Activated CD4-positive, alpha-beta T cell treated with anti-CD3 and anti-CD28 coated beads for 48 hours (primary cell): ENCODE measurements at regions not wholly inside any gene's neighbourhood (a gene's known extent, or its start where the extent isn't known, plus 50 kb on each side); places are given as distances from the start of the nearest gene placed in this dataset.

Source experiments
- DNase-seq: peaks from one replicate; pipeline ENCODE4 v3.0.0-alpha.2; 2020

DNA sequence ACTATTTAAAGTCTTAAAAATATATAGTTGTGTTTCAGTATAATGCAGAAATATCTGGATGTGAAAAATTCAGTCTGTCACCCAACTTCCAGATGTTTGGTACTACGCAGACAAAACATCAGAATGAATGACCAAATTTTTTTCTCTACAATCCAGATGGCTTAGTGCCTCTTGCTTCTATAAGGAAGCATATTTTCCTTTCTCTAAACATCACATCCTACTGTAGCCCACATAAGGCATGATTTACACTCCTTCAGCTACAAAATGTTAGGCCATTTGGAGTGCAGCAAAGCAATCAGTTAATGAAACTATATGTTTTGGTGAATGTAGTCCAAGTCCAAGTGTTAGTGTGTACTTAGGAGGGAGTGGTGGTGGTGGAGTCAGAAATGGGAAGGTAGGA, 162.9 kb upstream of the SIX2 start:
- DNase-seq, result no peak

DNA sequence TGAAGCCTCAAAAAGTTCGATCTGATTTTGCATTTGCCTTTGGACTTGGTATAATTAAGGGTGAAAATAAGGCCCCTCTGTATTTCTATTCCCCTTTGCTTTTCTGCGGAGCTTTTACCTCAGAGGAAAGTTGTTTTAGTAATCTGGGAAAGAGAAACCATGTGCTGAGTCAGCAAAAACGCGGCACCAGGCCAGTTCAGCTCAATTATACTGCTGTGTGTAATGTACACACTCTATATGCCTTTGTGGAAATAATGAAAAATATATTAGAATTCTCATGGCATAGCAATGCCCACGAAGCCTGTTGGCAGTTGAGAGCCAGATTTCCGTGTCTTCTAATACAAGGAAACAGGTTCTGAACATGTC, 161.9 kb upstream of the SIX2 start:
- no peak for DNase-seq

DNA sequence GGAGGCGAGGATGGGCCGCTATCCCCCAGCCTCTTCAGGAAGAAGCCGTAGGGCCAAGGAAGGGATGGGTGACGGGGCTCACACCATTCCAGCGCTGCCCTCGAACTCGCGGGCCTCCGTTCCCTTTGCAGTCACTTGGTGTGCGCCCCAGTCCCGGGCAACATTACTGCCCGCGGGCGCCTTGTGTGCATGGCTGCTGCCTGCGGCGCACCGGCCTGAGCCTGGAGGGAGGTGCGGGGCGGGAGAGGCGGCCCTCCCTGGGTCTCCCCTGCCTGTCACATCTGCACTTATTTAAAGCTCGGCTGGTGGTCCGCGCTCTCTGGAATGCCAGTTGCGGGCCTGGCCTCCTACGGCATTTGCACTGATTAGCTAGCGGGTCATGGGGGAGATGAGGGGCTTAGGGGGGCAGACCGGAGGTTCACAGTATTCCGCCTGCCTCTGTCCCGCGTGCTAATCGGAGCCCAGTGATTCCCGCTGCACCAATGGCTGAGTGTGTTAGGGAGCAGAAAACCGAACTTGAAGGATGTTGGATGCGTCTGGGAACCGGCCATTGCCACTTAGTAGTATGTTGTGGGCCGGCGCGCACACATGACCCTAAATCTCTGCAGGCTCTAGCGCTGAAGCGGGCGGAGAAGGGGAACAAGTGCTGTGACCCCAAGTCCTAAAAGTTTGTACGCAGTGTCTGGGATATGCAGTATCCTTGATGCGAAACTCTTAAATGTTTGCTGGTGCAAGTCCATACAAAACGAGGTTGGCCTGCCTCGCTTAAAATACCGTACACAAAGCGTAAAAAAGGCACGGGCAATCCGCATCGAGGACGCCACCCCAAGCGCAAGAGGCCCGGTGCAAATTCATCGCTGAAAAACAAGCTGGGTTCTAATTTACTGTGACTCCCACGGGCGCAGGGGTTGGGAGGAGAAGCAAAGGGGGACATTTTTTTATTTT, 161.2 kb upstream of the SIX2 start:
- peak; percentile 3 for DNase-seq

DNA sequence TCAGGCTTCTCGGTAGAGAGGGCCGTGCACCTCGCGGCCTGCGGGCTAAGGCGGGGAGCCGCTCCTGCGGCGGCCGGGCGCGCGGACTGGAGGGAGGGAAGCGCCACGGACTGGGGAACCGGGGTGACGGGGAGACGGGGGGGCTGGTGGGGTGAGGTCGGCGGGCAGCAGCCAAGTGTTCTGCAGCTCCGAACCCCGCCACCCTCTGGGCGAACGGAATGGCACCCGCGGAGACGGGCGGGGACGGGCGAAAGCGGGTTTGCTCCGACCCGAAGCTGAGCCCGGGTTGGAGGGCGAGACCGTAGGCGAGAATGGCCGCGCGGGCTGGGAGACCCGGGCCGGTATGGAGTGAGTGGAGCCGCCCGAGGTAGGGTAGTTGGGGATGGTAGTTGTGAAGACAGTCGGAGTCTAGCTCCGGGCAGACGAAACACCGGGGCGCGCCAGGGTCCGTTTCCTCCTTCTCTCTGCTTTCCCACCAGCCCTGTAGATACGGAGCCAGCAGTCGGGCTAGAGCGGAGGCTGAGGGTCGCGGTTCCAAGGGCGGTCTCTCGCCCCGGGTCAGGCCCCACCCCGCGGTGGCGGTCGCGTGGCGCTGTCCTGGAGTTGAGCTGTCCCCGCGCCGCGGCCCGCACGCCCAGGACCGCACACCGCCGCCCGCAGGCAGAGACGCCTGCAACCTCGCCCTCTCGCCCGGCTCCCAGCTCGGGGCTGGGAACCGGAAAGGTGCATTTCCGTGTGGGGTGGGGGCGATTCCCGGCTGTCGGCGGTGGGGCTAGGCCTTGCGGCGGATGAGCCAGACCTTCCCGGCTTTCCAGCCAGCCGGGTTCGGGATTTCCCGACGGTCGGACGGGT, 160.3 kb upstream of the SIX2 start:
- peak; percentile 17 for DNase-seq

DNA sequence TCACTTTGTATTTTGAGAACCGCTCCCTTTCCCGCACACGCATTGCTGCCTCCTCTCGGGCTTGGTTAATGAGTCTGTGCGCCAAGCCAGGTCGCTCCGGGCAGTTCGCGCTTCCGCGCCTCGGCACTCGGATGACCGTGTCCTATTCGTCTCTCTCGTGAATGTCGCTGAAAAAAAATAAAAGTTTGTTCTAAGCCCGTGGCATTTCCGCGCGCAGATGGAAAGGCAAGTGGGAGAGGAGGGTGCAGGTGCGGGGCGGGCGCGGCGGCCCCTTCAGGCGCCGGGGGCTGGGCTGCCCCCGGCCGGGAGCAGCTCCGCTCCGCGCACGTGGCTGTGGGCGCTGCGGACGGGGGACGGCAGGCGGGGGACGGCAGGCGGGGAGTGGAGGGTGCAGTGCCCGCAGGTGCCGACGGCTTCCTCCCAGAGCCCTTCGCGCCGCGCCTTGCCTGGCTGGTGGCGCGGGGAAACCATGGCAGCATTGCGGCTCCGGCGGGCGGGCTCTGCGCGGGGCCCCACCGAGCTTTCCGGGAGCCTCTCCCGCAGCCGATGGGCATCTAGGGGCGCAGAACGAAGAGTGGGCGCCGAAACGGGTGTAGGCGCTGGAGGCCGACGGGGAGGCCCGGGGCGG, 159.6 kb upstream of the SIX2 start:
- DNase-seq, result peak; percentile 27

DNA sequence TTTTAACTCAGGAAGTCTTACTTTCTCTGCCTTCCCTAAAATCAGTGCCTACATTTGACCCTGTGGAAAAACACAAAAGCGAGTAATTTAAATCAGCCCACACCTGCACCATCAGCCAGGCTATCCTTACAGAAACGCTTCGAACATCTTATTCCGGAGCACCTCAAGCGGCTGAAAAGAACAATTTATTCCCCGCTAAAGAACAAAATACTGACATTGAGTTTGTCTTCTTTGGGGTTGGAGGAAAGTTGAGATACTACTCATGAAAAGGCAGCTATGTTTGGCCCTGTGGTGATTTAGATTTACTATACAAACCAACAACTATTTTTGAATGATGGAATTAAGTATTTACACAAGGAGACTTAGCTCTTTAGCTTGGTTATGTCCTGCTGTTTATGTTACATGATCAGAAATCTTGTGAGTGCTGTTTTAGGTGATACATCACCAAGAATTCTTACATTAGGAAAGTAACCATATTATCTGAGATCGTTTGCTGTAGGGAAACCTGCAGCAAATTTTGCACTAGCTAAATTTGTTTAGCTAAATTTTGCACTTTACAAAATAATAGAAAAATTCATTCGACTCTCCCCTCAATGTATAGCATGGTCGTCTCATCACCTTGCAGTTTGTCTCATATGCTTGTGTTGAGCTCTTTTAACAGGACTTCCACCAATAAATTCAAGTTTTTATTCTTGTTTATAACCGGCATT, 158.8 kb upstream of the SIX2 start:
- no peak for DNase-seq

DNA sequence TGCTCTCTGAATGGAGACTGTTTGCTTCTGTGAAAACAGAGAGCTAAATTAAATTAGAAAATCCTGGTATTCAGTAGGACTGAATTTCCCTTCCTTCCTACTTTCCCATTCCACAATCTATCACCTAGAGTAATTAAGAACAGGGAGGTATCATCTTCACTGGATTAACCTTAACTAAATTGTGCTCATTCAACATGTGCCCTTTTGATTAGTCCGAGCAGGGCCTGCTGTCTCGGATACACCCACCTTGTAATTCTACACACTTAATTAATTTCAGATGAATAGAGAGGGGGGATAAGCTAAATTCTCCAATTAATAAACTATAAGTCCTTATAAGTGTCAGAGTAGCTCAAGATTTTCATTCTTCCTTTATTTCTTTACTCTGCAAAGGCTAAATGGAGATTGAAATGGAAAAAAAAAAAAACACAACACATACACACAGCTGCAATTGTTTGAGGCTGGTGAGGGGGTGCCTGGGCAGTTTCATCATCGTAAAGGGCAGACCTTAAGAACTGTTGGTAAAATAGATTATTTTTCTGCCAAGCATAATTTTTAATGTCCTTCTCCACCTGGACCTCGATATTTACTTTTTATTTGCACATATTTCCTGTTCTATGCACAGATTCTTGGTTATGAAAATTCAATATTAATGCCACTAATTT, 157.1 kb upstream of the SIX2 start:
- no peak for DNase-seq

DNA sequence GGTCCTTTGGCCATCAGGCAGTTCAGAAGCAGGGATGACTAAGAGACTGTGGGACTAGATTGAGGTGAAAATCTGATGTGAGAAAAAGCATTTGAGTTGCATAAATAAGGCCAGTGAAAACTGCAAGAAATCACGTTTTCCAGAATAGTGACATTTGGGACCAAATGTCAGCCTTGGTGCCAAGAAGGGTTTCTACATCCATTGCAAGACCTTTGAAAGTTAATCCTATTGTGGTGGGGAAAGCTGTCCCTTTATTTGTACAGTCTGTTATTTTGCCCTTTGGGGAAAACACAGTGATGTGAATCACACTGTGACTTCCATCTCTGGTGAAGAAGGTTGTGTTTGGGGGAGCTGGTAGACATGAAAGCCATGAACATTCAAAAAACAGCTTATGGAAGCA, 153.5 kb upstream of the SIX2 start:
- DNase-seq, result no peak

DNA sequence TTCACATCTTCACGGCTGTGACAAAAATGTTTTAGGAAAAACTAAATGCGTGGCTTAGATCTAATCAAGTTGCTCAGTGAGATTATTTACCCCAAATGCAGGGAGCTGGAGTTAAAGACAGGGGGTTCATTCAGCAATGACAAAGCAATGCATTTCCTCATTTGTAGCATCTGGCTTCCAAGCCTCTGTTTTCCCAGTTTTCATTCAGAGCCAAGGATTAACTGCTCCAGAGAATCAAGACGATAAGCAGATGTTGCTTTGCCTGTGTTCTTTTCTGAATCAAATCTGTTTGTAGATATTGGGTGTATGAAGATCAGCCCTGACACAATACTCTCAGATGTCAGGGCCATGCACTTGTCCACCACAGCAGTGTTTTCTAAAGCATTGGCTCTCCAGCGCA, 147.4 kb upstream of the SIX2 start:
- no peak for DNase-seq

DNA sequence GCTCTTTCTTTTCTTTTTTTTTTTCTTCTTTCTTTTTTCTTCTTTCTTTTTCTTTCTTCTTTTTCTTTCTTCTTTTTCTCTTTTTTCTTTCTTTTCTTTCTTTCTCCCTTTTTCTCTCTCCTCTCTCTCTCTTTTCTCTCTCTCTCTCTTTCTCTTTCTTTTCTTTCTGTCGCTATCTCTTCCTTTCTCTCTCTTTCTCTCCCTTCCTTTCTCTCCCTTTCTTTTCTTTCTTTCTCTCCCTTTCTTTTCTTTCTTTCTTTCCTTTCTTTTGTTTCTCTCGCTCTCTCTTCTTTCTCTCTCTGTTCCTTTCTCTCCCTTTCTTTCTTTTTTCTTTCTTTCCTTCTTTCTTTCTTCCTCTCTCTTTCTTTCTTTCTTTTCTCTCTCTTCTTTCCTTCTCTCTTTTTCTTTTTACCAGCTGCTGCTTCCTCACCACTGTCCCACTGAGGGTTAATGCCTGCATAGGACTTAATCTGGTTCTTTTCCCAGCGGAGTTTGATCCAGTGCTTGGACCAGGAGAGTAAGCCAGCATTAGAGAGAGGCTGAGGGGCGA, 145.4 kb upstream of the SIX2 start:
- no peak for DNase-seq

DNA sequence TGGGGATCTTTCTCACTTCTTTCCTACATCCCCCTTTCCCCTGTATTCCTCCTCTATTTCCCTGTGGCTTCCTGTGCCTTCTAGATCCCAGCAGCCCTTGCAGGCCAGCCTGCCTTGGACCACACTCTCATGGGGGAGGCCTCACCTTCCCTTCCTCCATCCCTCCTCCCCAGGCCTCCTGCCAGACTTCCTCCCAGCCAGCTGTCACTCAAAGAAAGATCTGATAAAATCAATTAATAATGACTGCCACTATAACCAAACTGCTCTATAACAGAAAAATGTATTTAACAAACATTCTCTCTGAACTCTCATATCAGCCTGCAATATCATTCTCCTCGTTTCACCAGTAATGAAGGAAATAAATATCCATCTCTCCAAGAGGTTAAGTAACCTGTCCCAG, 144.9 kb upstream of the SIX2 start:
- DNase-seq, result no peak

DNA sequence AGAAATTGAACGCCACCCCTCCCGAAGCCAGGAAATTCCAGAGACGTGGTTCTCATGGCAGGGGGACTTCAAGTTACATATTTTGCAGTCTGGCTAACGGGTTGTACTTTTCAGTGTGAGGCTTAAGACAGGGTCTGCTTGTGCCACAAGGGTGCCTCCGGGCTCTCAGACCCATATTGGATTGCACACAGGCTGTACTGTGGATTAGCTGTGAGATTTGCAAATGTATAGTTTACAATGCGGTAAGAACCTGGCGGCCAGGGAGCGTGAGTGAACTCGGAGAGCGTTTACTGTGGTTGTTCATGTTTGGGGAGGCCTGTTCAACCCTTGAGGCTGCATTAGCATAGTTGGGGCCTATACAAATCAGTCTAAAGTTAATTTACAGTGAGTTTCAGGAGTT, 143.9 kb upstream of the SIX2 start:
- no peak for DNase-seq

DNA sequence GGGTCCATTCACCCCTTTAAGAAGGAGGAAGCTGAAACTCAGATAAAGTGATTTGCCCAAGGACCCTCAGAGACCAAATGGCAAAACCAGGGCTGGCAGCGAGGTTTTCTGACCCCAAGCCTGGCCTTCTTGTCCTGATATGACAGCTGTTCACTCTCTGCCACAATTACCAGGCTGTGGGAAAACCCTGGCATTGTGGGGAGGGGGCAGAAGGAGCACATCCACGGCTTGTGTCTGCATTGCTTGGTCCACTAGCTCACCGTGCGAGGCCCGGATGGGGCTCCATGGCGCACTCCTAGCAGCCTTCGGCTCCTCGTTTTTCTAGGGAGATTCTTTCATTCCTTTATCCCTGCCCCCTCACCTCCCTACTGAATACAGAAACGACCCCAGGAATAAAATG, 143.4 kb upstream of the SIX2 start:
- DNase-seq, result no peak

DNA sequence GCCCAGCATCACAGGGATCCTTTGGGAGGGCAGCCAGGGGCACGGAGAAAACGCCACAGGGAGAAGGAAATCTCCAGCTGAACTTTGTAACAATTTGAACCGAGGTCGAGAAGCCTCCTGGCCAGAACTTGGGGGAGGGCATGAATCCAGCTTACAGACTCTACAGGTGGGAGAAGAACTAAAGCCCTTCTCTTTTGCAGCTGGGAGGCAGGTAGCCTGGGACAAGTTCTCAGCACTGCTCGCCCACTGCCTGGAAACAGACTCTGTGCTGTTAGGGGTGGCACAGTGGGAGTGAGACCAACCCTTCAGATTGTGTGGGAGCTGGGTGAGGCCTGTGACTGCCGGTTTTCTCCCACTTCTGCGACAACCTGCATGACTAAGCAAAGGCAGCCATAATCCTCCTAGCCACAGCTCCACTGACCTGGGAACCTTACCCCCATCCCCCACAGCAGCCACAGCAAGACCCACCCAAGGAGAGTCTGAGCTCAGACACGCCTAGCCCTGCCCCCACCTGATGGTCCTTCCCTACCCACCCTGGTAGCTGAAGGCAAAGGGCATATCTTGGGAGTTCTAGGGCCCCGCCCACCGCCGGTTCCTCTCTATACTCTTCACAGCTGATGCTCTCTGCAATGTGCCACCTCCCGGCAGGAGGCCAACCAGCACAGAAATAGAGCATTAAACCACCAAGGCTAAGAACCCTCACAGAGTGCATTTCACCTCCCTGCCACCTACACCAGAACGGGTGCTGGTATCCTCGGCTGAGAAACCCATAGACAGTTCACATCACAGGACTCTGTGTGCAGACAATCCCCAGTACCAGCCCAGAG, 136.0 kb upstream of the SIX2 start:
- no peak for DNase-seq

DNA sequence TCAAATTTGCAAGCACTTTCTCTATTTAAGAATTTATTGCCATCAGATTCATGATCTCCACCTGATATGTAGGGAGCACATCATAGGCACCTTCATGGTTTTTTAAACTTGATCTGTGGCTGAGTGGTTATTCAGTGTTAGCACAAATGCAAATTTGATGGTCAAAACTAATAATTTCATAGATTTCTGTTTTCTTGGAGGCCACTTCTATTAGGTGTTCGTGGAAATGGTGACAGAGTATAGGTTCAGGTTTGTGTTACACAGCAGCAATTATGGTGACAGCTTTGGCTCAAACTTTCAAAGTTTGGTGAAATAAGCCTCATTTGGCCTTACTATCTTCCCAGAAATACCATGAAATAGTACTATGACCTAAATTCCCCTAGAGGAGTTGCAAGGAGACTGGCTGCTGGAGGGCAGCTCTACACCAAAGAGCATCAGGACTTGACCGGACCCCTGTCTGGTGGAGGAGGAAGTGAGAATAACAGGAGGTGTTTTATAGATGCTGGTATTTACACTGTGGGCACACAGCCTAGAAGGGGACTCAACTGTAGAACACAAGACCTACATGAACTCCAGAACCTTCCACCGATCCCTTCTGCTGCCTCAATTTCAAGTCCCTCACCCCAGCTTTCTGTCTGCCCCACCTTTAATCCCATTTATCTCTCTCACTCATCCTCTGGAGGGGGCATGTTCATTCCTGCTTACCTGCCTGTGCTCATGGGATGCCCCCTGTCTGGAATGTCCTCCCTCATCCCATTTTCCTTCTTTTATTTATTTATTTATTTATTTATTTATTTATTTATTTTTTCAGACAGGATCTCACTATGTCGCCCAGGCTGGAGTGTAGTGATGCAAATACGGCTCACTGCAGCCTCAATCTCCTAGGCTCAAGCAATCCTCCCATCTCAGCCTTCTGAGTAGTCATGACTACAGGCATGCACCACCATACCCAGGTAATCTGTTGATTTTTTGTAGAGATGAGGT, 132.9 kb upstream of the SIX2 start:
- DNase-seq, result no peak

DNA sequence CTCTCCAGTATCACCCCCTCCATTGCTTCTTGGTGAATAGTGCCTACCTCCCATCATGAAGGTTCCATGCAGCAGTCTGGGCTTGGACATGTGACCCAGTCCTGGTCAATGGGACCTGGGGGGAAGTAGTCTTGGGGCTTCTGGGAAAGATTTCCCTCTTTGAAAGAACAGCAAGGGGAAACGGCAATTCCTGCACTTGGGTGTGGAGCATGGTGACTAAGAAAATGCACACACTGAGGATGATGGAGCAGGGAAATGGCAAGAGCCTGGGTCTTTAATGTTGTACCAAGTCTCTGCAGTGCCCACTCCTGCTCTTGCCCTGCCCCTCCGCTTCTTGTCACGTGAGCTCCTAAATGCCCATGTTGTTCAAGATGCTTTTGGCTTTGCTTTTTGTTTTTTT, 131.4 kb upstream of the SIX2 start:
- no peak for DNase-seq

DNA sequence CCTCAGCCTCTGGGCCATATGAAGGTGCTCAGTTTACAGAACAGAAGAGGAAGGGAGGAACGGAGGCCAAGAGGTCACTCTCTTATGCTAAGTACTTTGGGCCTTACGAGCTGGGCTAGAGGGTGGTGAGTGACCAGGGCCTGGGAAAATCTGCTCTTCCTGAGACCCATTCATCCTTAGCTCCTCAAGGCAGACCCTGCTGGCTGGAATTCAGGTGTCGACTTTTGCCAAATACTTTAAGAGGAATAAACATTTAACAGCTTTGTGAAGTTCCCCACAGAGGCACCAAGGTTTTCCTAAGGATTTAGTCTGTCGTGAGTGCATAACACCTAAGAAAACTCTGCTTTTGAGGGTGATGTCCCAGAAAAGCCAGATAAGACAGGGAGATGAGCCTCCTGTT, 129.7 kb upstream of the SIX2 start:
- no peak for DNase-seq

DNA sequence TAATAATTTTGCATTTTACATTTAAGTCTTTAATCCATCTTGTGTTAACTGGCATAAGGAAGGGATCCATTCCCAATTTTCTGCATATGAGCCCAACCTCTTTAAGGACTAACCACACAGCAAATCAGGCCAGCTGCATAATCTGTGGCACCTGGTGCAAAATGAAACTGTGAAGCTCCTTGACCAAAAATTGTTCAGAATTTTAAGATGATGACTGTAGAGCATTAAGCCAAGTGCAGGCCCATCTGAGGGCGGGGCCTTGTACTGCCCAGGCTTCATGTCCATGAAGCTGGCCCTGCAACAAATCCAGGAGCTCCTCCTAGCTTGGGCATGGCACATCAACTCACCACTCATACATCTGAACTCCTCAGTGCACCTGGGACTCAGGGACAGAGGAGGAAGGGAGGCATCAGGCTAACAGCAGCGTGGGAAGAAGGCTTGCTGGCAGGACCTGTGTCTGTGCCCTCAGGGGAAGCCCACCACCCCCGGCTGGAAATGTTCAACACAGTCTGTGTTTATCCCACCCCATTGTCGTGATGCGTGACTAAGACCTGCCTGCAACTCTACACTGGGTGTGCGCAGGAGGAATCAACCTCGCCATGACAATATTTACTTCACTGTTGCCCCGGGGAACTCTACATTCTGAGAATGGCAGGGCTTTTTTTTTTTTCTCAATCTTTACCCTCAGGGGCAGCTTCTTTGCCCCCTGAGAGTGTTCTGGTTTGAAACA, 128.9 kb upstream of the SIX2 start:
- DNase-seq, result no peak

DNA sequence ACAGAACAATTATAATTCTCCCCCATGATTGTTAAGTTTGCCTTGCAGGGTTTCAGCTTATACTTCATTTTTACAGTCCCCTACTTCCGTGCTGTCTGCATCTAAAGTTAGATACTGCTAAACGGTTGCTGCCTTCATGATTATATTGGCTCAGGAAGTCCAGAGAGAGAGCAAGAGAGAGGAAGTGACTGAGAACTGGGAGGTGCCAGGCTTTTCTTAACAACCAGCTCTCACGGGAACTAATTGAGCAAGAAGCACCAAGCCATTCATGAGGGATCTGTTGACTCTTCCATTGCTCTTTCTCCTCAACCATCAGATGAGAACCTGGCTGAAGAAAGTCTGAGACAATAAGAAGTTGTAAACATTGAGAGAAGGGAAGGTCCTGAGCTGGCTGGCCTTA, 125.5 kb upstream of the SIX2 start:
- DNase-seq, result no peak
